GM19351 (cell line): ENCODE measurements at regions not wholly inside any gene's neighbourhood (a gene's known extent, or its start where the extent isn't known, plus 50 kb on each side); places are given as distances from the start of the nearest gene placed in this dataset.
"Not testable (repeated sequence)": the region's sequence is repeated elsewhere in the genome, so short reads cannot be mapped to it uniquely, and the experiment has no call there.

ENCODE experiments used
- ATAC-seq: cut with Tn5 transposase; IDR thresholded peaks from one replicate; pipeline ENCODE4 v1.9.1; 2021; ENCODE audit warnings: mild to moderate bottlenecking, moderate library complexity; ENCODE audit not compliant: unreplicated experiment

GRCh38 chrX:55981603-55982002 lies 250.6 kb upstream of the KLF8 start:
- ATAC-seq = no peak

GRCh38 chrX:55996649-55997048 lies 235.5 kb upstream of the KLF8 start:
- ATAC-seq = no peak

DNA sequence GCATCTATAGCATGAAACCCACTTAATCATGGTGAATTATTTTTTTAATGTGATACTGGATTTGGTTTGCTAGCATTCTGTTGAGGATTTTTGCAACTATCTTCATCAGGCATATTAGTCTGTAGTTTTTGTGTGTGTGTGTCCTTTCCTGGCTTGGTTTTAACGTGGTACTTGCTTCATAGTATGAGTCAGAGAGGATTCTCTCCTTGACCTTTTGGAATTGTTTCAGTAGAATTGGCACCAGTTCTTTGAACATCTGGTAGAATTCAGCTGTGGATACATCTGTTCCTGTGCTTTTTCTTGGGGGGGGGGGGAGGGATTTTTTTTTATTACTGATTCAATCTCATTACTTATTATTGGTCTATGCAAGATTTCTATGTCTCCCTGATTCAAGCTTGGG lies 232.0 kb upstream of the KLF8 start:
- no peak for ATAC-seq

- ATAC-seq = no peak
These were observed 231.4 kb upstream of the KLF8 start for GRCh38 chrX:56000729-56001128.

GRCh38 chrX:56025872-56026571 lies 206.1 kb upstream of the KLF8 start:
- ATAC-seq = no peak

GRCh38 chrX:56026815-56027214 lies 205.3 kb upstream of the KLF8 start:
- ATAC-seq = no peak

- no peak for ATAC-seq
These were observed 203.0 kb upstream of the KLF8 start for GRCh38 chrX:56029188-56029587.

DNA sequence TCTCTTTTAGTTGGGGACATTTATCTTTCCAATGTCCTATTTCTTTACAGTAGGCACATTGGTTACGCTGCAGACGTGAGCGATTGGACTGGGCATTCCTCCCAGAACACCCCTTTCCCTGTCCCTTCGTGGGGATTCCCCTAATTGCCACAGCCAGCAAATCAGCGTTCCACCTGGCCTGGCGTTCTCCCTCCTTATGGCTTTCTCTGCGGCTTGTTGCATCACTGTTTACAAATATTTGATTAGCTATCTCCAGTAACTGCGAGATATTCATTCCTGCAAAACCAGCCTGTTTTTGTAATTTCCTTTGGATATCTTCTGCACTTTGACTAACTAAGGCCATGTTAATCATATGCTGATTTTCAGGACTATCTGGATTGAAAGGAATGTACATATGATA lies 202.5 kb upstream of the KLF8 start:
- ATAC-seq = no peak

GRCh38 chrX:56031409-56031808 lies 200.7 kb upstream of the KLF8 start:
- no peak for ATAC-seq

DNA sequence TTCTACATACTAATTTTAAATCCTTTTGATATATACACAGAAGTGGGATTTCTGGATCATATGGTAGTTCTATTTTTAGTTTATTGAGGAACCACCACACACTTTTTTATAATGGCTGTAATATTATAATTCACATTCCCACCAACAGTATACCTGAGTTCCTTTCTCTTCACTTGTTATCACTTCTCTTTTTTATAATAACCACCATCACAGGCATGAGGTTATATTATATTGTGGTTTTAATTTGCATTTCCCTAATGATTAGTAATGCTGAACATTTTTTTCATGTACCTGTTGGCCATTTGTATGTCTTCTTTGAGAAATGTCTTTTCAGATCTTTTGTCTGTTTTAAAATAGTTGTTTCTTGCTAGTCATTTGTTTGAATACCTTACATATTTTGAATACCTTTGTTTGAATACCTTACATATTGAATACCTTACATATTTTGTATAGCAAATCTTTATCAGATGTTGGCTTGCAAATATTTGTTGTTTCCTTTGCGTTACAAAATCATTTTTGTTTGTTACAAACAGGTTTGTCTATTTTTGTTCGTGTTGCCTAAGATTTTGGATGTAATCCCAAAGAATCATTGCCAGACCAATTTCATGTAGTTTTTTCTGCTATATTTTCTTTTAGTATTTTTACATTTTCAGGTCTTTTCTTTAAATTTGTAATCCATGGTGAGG lies 198.5 kb upstream of the KLF8 start:
- no peak for ATAC-seq

GRCh38 chrX:56052673-56053330 lies 179.4 kb upstream of the KLF8 start:
- ATAC-seq = not testable (repeated sequence)

DNA sequence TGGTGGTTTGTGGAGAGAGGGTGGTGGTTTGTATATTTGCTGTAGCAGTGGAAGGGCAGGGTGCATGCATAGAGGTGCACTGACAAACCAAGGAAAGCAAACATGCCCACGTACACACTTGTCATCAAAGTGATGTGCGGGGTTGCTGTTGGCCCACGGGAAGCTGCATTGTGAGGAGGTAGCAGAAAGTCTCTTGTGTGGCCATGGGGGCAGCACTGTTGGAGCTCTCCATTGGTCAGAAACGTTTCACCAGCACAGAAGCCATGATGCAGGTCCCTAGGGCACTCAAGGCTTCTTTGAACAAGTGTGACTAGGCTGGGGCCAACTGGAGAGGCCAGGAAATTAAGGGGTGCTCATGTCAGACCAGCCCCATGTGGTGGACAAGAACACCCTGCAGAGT lies 174.8 kb upstream of the KLF8 start:
- no peak for ATAC-seq

- ATAC-seq = peak; percentile 61
These were observed 166.1 kb upstream of the KLF8 start for GRCh38 chrX:56066016-56066415.

GRCh38 chrX:56068274-56068758 lies 163.8 kb upstream of the KLF8 start:
- ATAC-seq = no peak

DNA sequence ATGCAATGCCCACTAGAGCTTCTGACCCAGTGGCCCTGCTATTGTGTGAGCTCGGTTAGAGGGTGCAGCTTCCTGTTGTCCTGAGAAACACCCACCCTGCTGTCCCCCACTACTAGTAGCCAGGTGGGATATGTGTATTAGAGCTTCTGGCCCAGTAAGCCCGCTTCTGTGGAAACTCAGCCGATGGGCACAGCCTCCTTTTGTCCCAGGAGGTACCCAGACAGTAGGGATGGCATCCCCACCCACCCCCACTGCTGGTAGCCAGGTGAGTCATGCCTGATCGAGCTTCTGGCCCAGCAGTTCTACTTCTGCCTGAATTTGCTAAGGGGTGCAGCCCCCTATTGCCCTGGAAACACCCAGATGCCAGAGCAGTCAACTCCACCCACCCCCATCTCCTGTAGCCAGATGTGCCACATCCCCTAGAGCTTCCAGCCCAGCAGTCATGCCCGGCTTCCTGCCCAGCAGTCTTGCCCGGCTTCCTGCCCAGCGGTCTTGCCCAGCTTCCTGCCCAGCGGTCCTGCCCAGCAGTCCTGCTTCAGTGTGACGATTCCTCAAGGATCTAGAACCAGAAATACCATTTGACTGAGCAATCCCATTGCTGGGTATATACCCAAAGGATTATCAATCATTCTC lies 162.7 kb upstream of the KLF8 start:
- no peak for ATAC-seq

- ATAC-seq = no peak
These were observed 142.8 kb upstream of the KLF8 start for GRCh38 chrX:56089376-56089775.

- ATAC-seq = no peak
These were observed 132.9 kb upstream of the KLF8 start for GRCh38 chrX:56099271-56099670.

- ATAC-seq = no peak
These were observed 124.8 kb upstream of the KLF8 start for GRCh38 chrX:56107320-56107719.

- ATAC-seq = no peak
These were observed 118.2 kb upstream of the KLF8 start for GRCh38 chrX:56113785-56114436.

DNA sequence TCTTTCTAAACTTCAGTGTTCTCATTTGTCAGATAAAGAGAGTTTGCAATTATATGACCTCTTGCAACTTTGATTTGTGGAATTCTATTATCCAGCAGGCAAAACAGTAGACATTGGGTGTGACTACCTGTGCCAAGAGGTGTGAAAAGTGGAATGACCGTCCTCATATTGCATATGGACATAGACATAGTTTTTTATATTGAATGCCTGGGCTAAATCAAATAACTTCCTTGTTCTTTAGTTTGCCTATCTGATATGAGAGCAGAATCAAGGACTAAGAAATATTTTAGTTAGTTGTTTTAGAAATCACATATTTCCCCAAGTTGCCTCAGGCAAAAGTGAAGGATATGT lies 117.7 kb upstream of the KLF8 start:
- ATAC-seq = no peak

- no peak for ATAC-seq
These were observed 111.9 kb upstream of the KLF8 start for GRCh38 chrX:56120242-56120641.
